Coronary artery (tissue), 2 donors: ENCODE measurements at regions not wholly inside any gene's neighbourhood (a gene's known extent, or its start where the extent isn't known, plus 50 kb on each side); places are given as distances from the start of the nearest gene placed in this dataset.

Experiments used
- DNase-seq: peaks from one replicate; pipeline ENCODE4 v3.0.0-alpha.2; 2017; ENCODE audit warnings: low spot score
- H3K27ac ChIP-seq, 2 donors: fragments of 200-600 bp; sonication (generic); one replicate each; pipeline ENCODE4 v1.5.1; 2016 to 2019
- H3K4me3 ChIP-seq: fragments of 200-600 bp; sonication (generic); 2 replicates; pipeline ENCODE4 v1.5.1; 2016; ENCODE audit warnings: mild to moderate bottlenecking, moderate library complexity
- CTCF ChIP-seq: fragments of 200-600 bp; sonication (generic); IDR thresholded peaks from one replicate; pipeline ENCODE4 v1.5.1; 2019; ENCODE audit warnings: antibody characterized with exemption

- no peak overlapping the region for H3K27ac ChIP-seq
- DNase-seq: no peak
- no peak for TF ChIP-seq CTCF
- no peak overlapping the region for H3K4me3 ChIP-seq
Measured at GRCh38 chr5:2836133-2836532, 84.7 kb upstream of the IRX2 start.

GRCh38 chr5:2833556-2833955 lies 82.1 kb upstream of the IRX2 start:
- Histone ChIP-seq H3K27ac (no peak overlapping the region), H3K4me3 (no peak overlapping the region)
- DNase-seq: no peak
- no peak for TF ChIP-seq CTCF

DNA sequence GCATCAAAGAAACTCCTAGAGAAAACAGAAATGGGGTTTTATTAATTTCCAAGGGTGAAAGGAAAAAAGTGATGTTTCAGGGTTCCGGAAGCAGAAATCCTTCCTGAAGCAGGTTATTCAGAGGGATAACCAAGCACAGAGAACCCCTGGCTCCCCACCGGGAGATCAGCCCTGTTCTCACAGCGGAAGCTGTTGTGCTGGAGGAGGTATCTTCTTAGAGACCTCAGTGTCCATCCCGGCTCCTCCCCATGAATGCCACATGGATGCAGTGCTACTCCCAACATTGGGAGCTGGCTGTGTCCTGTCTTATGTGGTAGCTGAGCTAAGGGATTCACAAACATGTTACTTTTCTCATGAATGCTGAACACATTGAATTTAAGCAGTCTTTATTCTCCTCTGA lies 80.9 kb upstream of the IRX2 start:
- no peak for TF ChIP-seq CTCF
- no peak for DNase-seq
- no peak overlapping the region for H3K4me3 ChIP-seq
- H3K27ac ChIP-seq: no peak overlapping the region

DNA sequence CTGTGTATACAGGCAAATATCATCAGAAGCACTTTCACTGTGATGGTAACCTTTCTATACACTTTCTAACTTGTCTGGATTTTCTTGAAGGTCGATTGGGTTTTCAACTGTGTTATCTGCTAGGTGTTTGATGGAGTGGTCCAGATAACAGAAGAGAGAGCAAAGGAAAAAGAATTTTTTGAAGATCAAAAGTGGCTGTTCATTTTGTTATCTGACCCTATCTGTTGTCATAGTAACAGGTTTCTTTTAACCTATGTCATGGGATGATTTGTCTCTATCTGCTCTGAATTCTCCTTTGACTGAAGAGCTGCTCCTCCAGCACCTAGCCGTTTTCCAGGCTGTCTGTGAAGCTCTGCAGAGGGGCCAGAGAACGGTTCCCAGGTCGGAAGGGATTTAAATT lies 77.8 kb upstream of the IRX2 start:
- no peak overlapping the region for H3K27ac ChIP-seq
- TF ChIP-seq CTCF: no peak
- H3K4me3 ChIP-seq: no peak overlapping the region
- DNase-seq: no peak

DNA sequence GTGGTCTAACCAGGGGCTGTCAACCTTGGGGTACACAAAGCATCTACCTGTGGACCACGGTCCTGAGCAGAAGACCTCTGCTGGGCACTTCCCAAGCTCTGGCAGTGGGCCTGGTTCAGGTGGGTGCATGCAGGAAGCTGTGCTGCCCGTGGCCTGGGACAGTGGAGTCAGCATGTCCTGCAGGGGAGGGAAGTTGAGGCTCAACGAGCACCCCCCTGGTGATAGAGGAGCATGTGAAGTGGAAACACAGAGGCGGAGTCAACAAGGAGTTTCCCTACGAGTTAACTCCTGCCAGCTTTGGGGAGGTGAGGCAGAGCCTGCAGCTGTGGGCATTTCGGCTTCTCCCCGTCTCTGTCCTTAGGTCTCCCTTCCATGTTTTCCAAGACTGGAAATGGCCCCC lies 67.5 kb upstream of the IRX2 start:
- DNase-seq: no peak
- no peak overlapping the region for H3K27ac ChIP-seq
- no peak overlapping the region for H3K4me3 ChIP-seq
- no peak for TF ChIP-seq CTCF

DNA sequence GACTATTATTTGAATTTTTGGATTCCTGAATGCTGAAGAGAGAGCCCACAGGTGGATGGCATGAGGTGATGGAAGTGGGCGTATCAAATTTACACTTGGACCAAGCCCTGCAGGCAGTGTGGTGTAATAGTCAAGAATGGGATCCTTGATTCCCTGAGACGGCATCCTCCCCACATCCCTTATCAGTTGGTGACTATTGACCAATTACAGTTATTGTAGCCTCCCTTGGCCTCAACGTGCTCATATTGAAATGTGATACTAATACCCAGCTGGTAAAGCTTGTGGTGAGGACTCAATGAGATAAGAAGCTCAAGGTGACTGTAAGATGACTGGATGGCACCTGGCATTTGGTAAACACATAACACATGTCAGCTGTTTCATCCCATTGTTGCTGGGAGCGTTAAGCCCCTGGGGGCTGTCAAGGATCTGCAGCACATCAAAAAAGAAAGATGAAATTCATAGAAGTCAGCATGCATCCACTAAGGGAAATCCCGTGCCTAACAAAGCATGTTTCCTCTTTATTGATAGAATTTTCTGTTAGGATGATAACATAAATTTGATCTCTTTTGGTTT lies 65.6 kb upstream of the IRX2 start:
- TF ChIP-seq CTCF: no peak
- Histone ChIP-seq H3K4me3 (no peak overlapping the region), H3K27ac (no peak overlapping the region)
- DNase-seq: no peak

DNA sequence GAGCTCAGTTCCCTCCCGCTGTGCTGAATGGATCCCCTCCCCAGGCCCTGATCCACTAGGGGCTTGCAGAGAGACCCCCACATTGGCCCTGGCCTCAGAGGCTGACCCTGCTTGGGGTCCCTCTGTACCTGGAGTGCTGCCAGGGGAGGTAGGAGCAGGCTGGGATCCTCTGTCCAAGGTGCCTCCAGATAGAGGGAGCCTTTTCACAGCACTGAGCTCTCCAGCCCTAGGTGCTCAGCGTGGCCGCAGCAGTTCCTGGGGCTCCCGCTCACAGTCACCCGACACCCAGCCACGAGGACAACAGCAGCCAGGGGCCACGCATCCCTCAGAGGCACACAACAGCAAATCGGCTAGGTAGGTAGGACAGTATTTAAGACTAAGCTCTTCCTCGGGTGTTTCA lies 62.2 kb upstream of the IRX2 start:
- TF ChIP-seq CTCF: no peak

More for the DNA sequence above, 62.2 kb upstream of the IRX2 start:
- no peak overlapping the region for H3K4me3 ChIP-seq
- H3K27ac ChIP-seq: no peak overlapping the region
- no peak for DNase-seq
